ENCODE measurements at regions not wholly inside any gene's neighbourhood (a gene's known extent, or its start where the extent isn't known, plus 50 kb on each side); places are given as distances from the start of the nearest gene placed in this dataset.

DNA sequence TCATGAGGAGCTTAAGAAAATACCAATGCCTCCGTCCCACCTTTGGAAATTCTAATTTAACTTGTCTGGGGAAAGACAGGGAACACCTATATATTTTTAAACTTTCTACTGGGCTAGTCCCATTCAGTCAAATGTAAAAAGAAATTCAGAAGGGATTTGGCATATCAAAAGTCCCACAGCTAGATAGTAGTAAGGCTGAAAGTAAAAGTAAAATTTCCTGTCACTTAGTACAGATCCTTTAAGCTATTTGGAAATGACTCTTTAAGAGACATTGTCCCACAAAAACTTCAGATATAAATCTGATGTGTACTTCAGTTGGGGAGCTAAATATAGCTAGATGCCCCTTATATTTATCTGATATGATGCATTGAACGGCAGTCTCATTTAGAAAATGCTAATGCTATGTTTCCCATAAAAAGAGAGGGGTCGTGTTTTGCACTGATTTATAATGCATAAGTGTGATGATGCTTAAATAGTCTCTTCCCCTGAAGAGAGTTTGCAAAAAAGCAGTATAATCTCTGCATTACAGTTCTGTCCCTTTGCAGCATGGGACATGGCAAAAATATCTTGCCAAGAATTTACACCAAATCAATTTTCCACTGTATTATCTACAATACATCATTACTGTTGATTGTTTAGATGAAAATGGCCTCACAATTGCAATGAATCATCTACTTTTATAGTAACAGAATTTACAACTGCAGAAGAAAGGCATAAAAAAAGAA lies 860.8 kb upstream of the MAP3K7 start:
- 69% methylated on average over 3 of the region's 3 CpGs for WGBS
- ATAC-seq, result no peak
- Histone ChIP-seq H3K27ac (ENCODE audit: low read length) (no peak overlapping the region), H3K4me1 (ENCODE audit: control insufficient read depth, insufficient read depth, low read length) (no peaks in the 10 kb centered on the region), H3K4me3 (ENCODE audit: low read length) (no peak overlapping the region), H3K9me3 (ENCODE audit: control insufficient read depth, low read length) (no peaks in the 10 kb centered on the region), H3K27me3 (ENCODE audit: control insufficient read depth, insufficient read depth) (no peaks in the 10 kb centered on the region)
- no peak for DNase-seq
- intact Hi-C loops (cut with DNase I), result no loop called here

DNA sequence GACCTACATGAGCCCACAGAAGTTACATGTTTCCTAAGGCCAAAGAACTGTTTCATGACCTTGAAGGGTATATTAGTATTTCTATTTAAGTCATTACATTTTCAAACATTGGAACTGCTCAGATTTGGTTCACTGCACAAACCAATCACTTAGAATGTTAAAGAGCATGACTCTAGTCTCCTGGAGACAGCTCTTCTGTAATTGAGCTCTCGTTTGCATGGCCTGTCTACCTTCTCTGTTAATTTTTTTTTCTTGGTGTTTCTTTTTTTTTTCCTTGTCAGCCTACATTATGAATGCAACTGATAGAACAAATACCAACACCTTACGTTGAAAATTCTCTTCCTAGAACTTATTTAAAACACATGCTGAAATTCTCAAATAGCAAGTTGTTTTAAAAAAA lies 860.2 kb upstream of the MAP3K7 start:
- WGBS, result 75% methylated on average over 2 of the region's 2 CpGs
- no peak overlapping the region for H3K27ac ChIP-seq (ENCODE audit: low read length)
- no peak for ATAC-seq

DNA sequence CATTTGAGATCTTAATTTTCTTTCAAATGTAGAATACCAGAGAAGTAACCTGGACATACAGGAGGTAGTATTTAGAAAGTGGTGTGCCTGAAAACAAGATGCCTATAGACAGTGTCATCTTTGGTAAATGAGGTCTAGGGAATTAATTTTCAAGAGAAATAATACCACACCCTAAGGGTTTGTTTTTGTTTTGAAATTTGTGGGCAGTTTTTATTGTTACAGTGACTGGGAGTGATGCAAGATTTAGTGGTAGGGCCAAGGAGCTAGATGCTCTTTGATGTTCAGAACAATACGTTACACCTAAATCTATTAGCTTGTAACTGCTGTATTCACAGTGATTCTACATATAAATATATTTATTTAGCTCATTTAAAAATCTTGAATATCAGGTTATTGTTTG lies 856.5 kb upstream of the MAP3K7 start:
- ATAC-seq (no peak), DNase-seq (no peak)
- H3K27ac ChIP-seq (ENCODE audit: low read length), result no peak overlapping the region
- H3K4me1 ChIP-seq (ENCODE audit: control insufficient read depth, insufficient read depth, low read length), result no peaks in the 10 kb centered on the region
- no peak overlapping the region for H3K4me3 ChIP-seq (ENCODE audit: low read length)
- 89% methylated on average over 1 of the region's 1 CpG for WGBS
- no peaks in the 10 kb centered on the region for H3K9me3 ChIP-seq (ENCODE audit: control insufficient read depth, low read length)
- no peaks in the 10 kb centered on the region for H3K27me3 ChIP-seq (ENCODE audit: control insufficient read depth, insufficient read depth)
- intact Hi-C loops (cut with DNase I), result no loop called here

More for the DNA sequence above, 860.2 kb upstream of the MAP3K7 start:
- Histone ChIP-seq H3K4me1 (ENCODE audit: control insufficient read depth, insufficient read depth, low read length) (no peaks in the 10 kb centered on the region), H3K9me3 (ENCODE audit: control insufficient read depth, low read length) (no peaks in the 10 kb centered on the region), H3K4me3 (ENCODE audit: low read length) (no peak overlapping the region), H3K27me3 (ENCODE audit: control insufficient read depth, insufficient read depth) (no peaks in the 10 kb centered on the region)
- intact Hi-C loops (cut with DNase I), result no loop called here
- DNase-seq, result no peak

DNA sequence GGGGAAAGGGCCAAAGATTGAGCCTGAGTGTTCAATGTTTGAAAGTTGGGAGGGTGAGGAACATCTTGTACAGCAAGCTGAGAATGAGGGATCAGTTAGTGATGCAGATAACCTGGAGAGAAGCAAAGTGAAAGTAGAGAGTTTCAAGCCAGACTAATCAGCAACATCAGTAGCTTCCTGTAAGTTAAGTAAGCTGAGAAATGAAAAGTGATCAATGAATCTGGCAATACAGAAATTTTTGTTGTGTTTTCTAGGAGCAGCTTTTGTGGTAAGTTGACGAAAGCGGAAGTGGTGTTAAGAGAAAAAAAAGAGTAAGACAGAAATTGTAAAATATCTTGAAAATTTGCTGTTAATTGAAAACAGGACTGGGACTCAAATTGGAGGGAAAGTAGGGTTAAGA lies 855.5 kb upstream of the MAP3K7 start:
- whole genome bisulfite sequencing, result 78% methylated on average over 2 of the region's 2 CpGs
- intact Hi-C loops (cut with DNase I), result no loop called here
- DNase-seq (no peak), ATAC-seq (no peak)
- no peak overlapping the region for H3K27ac ChIP-seq (ENCODE audit: low read length)
- no peaks in the 10 kb centered on the region for H3K4me1 ChIP-seq (ENCODE audit: control insufficient read depth, insufficient read depth, low read length)
- H3K4me3 ChIP-seq (ENCODE audit: low read length), result no peak overlapping the region
- no peaks in the 10 kb centered on the region for H3K9me3 ChIP-seq (ENCODE audit: control insufficient read depth, low read length)
- H3K27me3 ChIP-seq (ENCODE audit: control insufficient read depth, insufficient read depth), result no peaks in the 10 kb centered on the region

DNA sequence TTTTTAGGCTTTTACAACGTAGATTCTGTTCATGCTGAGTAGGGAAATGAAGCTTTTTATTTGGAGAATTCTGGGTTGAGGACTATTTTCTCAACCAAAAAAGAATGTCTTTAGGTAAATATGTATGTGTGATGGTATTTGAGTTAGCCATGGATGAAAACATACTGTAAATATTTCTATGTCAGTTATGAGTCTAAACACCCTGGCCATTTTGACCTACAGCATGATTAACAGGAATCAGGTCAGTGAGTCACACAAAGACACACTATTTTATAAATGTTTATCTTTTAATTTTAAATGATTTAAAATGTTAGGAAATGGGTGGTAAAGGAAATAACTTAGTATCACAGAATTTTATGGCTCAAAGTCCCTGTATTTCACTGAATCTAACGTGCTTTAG lies 851.7 kb upstream of the MAP3K7 start:
- no peaks in the 10 kb centered on the region for H3K9me3 ChIP-seq (ENCODE audit: control insufficient read depth, low read length)
- ATAC-seq, result no peak
- no peak for DNase-seq
- H3K4me1 ChIP-seq (ENCODE audit: control insufficient read depth, insufficient read depth, low read length), result no peaks in the 10 kb centered on the region
- H3K27me3 ChIP-seq (ENCODE audit: control insufficient read depth, insufficient read depth), result no peaks in the 10 kb centered on the region
- H3K4me3 ChIP-seq (ENCODE audit: low read length), result no peak overlapping the region
- intact Hi-C loops (cut with DNase I), result no loop called here
- no peak overlapping the region for H3K27ac ChIP-seq (ENCODE audit: low read length)
- WGBS, result 77% methylated on average over 2 of the region's 2 CpGs

DNA sequence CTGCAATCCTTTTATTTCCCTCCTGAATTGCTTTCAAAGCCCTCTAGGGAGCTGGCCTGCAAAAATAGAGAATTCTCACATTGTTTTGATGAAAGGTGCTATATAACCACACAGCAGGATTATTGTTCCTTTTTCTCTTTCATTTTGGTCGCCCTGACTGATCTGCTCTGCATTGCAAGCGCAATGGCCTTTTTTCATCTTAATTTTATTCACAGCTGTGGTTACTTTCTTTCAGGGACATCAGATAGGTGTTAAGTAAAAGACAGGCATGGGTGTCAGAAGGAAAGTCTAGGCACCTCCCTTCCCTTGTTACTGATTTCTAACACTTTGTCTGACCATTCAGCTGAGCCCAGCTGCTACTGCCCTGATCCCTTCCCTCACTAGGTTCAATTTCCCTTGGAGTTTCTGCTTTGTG lies 850.5 kb upstream of the MAP3K7 start:
- WGBS, result 81% methylated on average over 2 of the region's 2 CpGs
- intact Hi-C loops (cut with DNase I), result no loop called here
- DNase-seq (no peak), ATAC-seq (no peak)
- Histone ChIP-seq H3K9me3 (ENCODE audit: control insufficient read depth, low read length) (no peaks in the 10 kb centered on the region), H3K4me3 (ENCODE audit: low read length) (no peak overlapping the region), H3K27ac (ENCODE audit: low read length) (no peak overlapping the region), H3K4me1 (ENCODE audit: control insufficient read depth, insufficient read depth, low read length) (no peaks in the 10 kb centered on the region), H3K27me3 (ENCODE audit: control insufficient read depth, insufficient read depth) (no peaks in the 10 kb centered on the region)

DNA sequence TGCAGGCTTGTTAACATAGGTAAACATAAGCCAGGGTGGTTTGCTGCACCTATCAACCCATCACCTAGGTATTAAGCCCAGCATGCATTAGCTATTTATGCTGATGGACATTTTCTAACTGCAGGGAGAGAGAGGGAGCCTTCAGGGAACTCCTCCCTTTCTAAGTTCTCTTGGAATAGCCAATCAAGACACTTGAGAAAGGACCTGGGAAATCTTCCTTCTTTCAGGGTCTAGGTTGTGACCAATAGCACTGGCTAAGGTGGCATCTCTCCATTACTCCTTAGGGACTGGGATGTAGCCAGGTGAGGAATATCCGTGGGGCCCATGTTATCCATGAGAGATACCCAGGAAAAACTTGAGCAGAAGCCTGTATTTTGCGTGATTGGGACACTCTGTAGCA lies 849.6 kb upstream of the MAP3K7 start:
- no peaks in the 10 kb centered on the region for H3K9me3 ChIP-seq (ENCODE audit: control insufficient read depth, low read length)
- no peak overlapping the region for H3K27ac ChIP-seq (ENCODE audit: low read length)
- no peak overlapping the region for H3K4me3 ChIP-seq (ENCODE audit: low read length)
- H3K4me1 ChIP-seq (ENCODE audit: control insufficient read depth, insufficient read depth, low read length), result no peaks in the 10 kb centered on the region
- ATAC-seq, result no peak
- intact Hi-C loops (cut with DNase I), result no loop called here
- H3K27me3 ChIP-seq (ENCODE audit: control insufficient read depth, insufficient read depth), result no peaks in the 10 kb centered on the region
- DNase-seq, result no peak
- 84% methylated on average over 2 of the region's 2 CpGs for WGBS

DNA sequence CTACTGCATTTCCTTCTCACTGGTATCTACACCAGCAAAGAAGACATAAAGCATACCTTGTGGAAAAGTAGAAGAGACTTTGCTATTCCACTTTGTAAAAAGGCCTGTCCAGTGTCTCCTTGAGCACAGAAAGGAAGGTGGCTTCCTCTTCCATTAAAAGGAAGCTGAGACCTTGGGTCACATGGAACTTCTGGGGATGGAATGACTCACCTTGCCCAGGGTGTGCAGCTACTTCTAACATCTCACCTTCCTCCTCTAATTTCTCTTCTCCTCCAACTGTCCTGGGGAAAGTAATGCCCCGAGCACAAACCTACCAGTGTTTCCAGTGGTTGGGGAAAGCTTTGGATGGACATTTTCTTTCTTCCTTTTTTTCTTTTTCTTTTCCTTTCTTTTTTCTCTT lies 848.8 kb upstream of the MAP3K7 start:
- ATAC-seq, result no peak
- Histone ChIP-seq H3K27me3 (ENCODE audit: control insufficient read depth, insufficient read depth) (no peaks in the 10 kb centered on the region), H3K4me3 (ENCODE audit: low read length) (no peak overlapping the region), H3K9me3 (ENCODE audit: control insufficient read depth, low read length) (no peaks in the 10 kb centered on the region), H3K27ac (ENCODE audit: low read length) (no peak overlapping the region), H3K4me1 (ENCODE audit: control insufficient read depth, insufficient read depth, low read length) (no peaks in the 10 kb centered on the region)
- WGBS, result 95% methylated on average over 1 of the region's 1 CpG
- no peak for DNase-seq
- intact Hi-C loops (cut with DNase I), result no loop called here

DNA sequence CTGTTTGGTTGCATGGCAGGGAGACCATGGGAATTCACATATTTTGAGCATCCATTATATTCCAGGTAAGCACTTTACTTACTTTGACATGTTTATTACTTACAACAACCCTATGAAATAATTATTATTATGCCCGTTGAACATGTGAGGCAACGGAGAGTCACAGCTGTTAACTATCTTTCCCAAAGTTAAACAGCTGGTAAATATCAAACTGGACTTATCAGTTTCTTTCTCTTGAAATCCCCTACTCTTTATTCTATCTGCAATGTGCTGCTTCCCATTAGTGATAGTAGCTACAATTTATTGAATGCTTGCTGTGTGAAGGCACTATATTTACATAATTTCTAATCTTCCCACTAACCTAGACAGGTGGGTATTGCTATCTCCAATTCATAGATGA lies 847.7 kb upstream of the MAP3K7 start:
- ATAC-seq (no peak), DNase-seq (no peak)
- Histone ChIP-seq H3K4me1 (ENCODE audit: control insufficient read depth, insufficient read depth, low read length) (no peaks in the 10 kb centered on the region), H3K4me3 (ENCODE audit: low read length) (no peak overlapping the region), H3K27me3 (ENCODE audit: control insufficient read depth, insufficient read depth) (no peaks in the 10 kb centered on the region), H3K27ac (ENCODE audit: low read length) (no peak overlapping the region), H3K9me3 (ENCODE audit: control insufficient read depth, low read length) (no peaks in the 10 kb centered on the region)
- intact Hi-C loops (cut with DNase I), result no loop called here
- WGBS, result 40% methylated on average over 2 of the region's 2 CpGs

DNA sequence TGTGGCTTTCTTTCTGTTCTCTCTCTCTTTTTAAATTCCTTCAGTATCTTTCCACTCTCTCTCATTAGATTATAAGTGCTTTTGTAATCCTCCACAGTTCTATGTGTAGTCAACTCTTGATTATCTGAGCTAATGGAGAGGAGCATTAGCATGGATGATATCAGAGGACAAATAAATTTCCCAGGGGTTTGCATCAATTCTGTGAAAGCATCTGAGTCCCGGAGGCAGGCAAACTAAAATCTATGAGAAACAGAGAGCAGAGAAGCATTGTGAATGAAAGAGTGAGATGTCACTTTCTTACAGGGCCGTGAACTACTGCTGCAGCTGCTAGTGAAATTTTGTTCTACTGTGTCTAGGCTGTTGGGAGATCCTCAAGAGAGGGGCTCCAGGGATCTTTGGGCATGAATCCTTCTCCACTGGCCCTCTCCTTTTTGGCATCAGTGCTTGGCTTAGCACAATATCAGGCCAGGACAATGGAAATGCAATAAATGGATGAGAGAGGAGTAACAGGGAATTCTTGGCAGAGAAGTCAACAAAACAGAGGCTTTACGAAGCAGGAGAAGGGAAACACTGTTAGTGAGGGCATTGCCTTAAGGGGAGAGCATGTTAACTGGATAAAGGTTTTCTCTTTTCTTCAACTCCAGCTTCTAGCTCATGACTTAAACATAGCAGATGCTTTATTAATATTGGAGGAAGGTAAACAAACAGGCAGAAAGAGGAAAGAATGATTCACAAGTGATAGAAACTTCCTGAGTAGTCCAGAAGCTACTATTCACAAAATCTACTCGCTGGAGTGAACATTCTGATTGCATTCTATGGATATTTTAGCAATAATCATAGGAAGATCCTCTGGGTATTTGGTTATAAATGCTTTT lies 847.0 kb upstream of the MAP3K7 start:
- no peak for ATAC-seq
- DNase-seq, result no peak
- intact Hi-C loops (cut with DNase I), result no loop called here

DNA sequence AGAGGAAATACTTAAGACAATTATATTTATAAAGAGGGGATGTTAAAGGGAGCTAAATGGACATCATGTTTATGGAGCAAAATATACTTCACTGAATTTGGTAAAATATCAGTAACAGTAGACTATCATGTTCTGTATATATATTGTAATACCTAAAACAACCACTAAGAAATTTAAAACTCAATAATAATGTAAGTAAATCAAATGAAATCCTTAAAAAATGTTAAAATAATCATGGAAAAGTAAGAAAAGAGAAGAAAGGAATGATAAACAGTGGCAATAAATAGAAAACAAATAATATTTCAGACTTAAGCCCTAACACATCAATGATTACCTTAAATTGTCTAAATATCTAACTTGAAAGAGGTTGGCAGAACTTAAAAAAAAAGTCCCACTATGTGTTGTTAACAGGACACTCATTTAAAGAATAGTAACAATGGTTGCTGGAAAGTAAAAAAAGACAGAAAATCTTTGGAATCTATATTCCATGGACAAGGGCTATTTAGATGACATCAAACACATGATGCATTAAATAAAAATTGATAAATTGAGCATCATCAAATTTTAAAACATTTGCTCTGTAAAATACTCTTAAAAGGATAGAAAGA lies 842.2 kb upstream of the MAP3K7 start:
- DNase-seq (no peak), ATAC-seq (no peak)
- no peak overlapping the region for H3K4me3 ChIP-seq (ENCODE audit: low read length)
- no peak overlapping the region for H3K27ac ChIP-seq (ENCODE audit: low read length)
- no peaks in the 10 kb centered on the region for H3K27me3 ChIP-seq (ENCODE audit: control insufficient read depth, insufficient read depth)
- no peaks in the 10 kb centered on the region for H3K9me3 ChIP-seq (ENCODE audit: control insufficient read depth, low read length)
- no peaks in the 10 kb centered on the region for H3K4me1 ChIP-seq (ENCODE audit: control insufficient read depth, insufficient read depth, low read length)
- intact Hi-C loops (cut with DNase I), result no loop called here

More for the DNA sequence above, 847.0 kb upstream of the MAP3K7 start:
- Histone ChIP-seq H3K27ac (ENCODE audit: low read length) (no peak overlapping the region), H3K27me3 (ENCODE audit: control insufficient read depth, insufficient read depth) (no peaks in the 10 kb centered on the region), H3K9me3 (ENCODE audit: control insufficient read depth, low read length) (no peaks in the 10 kb centered on the region), H3K4me3 (ENCODE audit: low read length) (no peak overlapping the region), H3K4me1 (ENCODE audit: control insufficient read depth, insufficient read depth, low read length) (no peaks in the 10 kb centered on the region)
- WGBS, result 53% methylated on average over 4 of the region's 4 CpGs
